Loucy (cell line): ENCODE measurements at regions not wholly inside any gene's neighbourhood (a gene's known extent, or its start where the extent isn't known, plus 50 kb on each side); places are given as distances from the start of the nearest gene placed in this dataset.

Source experiments
- EZH2phosphoT487 ChIP-seq: fragments of 200-600 bp; IDR thresholded peaks from 2 replicates; pipeline ENCODE4 v1.6.1; 2018; ENCODE audit warnings: antibody characterized with exemption, mild to moderate bottlenecking, moderate library complexity, borderline replicate concordance
- TF ChIP-seq, protein P1 (sequence below): fragments of 200-600 bp; sonication (generic); conservative IDR thresholded peaks from 2 replicates; pipeline ENCODE4 v1.5.1; 2014; ENCODE audit warnings: mild to moderate bottlenecking, antibody characterized with exemption, low read length

DNA sequence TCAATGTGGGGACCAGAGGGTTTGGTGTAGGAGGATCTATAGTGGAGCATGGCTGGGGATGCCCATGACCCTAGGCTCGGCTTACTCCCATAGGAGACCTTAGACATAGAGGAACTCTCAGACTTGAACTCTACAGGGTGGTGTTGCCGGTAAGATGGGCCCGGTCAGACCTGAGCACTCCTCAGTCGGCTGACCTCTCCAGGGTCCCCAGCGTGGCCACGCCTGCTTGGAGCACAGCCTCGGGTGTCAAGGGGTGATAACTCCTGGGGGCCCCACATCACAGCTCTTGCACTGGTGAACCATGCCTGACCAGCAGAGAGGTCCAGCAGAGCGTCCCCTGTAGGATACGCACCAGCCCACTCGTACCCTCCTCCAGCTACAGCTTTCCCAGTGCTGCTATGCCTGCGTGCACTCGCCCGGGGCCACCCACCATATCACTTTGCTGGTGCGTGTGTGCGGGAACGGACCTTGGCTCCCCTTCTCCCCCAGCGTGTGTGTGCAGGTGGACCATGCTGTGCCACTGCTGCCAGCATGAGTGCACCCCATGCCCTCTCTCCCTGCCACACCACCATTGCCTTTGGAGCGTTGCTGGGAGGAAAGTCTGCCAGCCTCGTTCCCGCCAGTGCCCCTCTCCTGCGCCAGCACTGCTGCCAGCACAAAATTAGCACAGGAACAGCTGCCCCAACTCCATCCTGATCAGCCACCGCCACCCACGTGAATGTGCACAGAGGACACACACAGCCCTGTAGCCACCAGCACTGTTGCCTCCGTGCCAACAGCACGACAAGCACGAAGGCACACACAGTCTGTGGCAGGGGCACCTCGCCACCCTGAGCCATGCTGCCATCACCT lies 806.6 kb downstream of the GLUD2 start:
- TF ChIP-seq, protein P1, sequence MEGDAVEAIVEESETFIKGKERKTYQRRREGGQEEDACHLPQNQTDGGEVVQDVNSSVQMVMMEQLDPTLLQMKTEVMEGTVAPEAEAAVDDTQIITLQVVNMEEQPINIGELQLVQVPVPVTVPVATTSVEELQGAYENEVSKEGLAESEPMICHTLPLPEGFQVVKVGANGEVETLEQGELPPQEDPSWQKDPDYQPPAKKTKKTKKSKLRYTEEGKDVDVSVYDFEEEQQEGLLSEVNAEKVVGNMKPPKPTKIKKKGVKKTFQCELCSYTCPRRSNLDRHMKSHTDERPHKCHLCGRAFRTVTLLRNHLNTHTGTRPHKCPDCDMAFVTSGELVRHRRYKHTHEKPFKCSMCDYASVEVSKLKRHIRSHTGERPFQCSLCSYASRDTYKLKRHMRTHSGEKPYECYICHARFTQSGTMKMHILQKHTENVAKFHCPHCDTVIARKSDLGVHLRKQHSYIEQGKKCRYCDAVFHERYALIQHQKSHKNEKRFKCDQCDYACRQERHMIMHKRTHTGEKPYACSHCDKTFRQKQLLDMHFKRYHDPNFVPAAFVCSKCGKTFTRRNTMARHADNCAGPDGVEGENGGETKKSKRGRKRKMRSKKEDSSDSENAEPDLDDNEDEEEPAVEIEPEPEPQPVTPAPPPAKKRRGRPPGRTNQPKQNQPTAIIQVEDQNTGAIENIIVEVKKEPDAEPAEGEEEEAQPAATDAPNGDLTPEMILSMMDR: no peak
- TF ChIP-seq EZH2phosphoT487: no peak
